Endodermal cell (in vitro differentiated cells): ENCODE measurements at regions not wholly inside any gene's neighbourhood (a gene's known extent, or its start where the extent isn't known, plus 50 kb on each side); places are given as distances from the start of the nearest gene placed in this dataset.

Source experiments
- DNase-seq: peaks from one replicate; pipeline ENCODE4 v3.0.0-alpha.2; 2017
- H3K27ac ChIP-seq: 2 replicates; pipeline ENCODE4 v1.5.1; 2013; ENCODE audit warnings: mild to moderate bottlenecking, low read depth, low read length, moderate library complexity
- H3K27me3 ChIP-seq: 2 replicates; pipeline ENCODE4 v1.6.1; 2013; ENCODE audit warnings: mild to moderate bottlenecking, low read length, moderate library complexity; ENCODE audit not compliant: insufficient read depth, control insufficient read depth, poor library complexity, severe bottlenecking
- H3K36me3 ChIP-seq: 2 replicates; pipeline ENCODE4 v1.7.0; 2013; ENCODE audit warnings: mild to moderate bottlenecking, low read length, moderate library complexity; ENCODE audit not compliant: control insufficient read depth, insufficient read depth
- H3K4me1 ChIP-seq: one replicate; pipeline ENCODE4 v1.7.0; 2013; ENCODE audit warnings: low read length; ENCODE audit not compliant: control insufficient read depth, insufficient read depth
- H3K4me3 ChIP-seq: 2 replicates; pipeline ENCODE4 v1.5.1; 2013; ENCODE audit warnings: mild to moderate bottlenecking, low read length, moderate library complexity
- H3K9ac ChIP-seq: 2 replicates; pipeline ENCODE4 v1.6.1; 2013; ENCODE audit warnings: mild to moderate bottlenecking, low read length, moderate library complexity; ENCODE audit not compliant: poor library complexity, severe bottlenecking; ENCODE audit errors: extremely low read depth
- H3K9me3 ChIP-seq: 2 replicates; pipeline ENCODE4 v1.6.1; 2013; ENCODE audit warnings: mild to moderate bottlenecking, low read length, moderate library complexity; ENCODE audit not compliant: control insufficient read depth
- H3K27ac Mint-ChIP-seq: 2 replicates; pipeline ENCODE4 v1.8.0; 2020; ENCODE audit warnings: mixed read lengths
- H3K27me3 Mint-ChIP-seq: 2 replicates; pipeline ENCODE4 v1.8.0; 2021; ENCODE audit warnings: mild to moderate bottlenecking, mixed read lengths; ENCODE audit not compliant: insufficient read depth
- H3K36me3 Mint-ChIP-seq: 2 replicates; pipeline ENCODE4 v1.8.0; 2020; ENCODE audit warnings: low read depth, mixed read lengths
- H3K4me1 Mint-ChIP-seq: 2 replicates; pipeline ENCODE4 v1.8.0; 2020; ENCODE audit warnings: mixed read lengths
- H3K4me3 Mint-ChIP-seq: 2 replicates; pipeline ENCODE4 v1.8.0; 2020; ENCODE audit warnings: mild to moderate bottlenecking, moderate library complexity, mixed read lengths
- H3K9me3 Mint-ChIP-seq: 2 replicates; pipeline ENCODE4 v1.8.0; 2020; ENCODE audit warnings: mild to moderate bottlenecking, mixed read lengths
- CTCF ChIP-seq: fragments of 200-600 bp; sonication (generic); conservative IDR thresholded peaks from 2 replicates; pipeline ENCODE4 v1.5.0; 2021; ENCODE audit warnings: antibody characterized with exemption, mild to moderate bottlenecking
- WGBS, 2 experiments: methylation state at CpG; one replicate each; pipeline versions ENCODE4 v1.1.5 to v1.1.7; 2013; ENCODE audit warnings: missing lambda C conversion rate in 2 of 2, mixed read lengths in 1 of 2; ENCODE audit not compliant: insufficient coverage in 1 of 2, insufficient read length in 1 of 2; 5-methylcytosine and 5-hydroxymethylcytosine counted together

GRCh38 chr10:36722777-36723176, 402.6 kb upstream of the ANKRD30A start:
- no peak for DNase-seq
- TF ChIP-seq CTCF: no peak
- no peaks in the 10 kb centered on the region for H3K36me3 ChIP-seq
- Mint-ChIP-seq H3K27ac (no peak overlapping the region), H3K9me3 (peaks cover 4% of the 10 kb centered on the region), H3K4me1 (peaks cover 7% of the 10 kb centered on the region), H3K4me3 (no peak overlapping the region), H3K27me3 (no peaks in the 10 kb centered on the region), H3K36me3 (no peaks in the 10 kb centered on the region)
- H3K27me3 ChIP-seq: no peaks in the 10 kb centered on the region
- no peaks in the 10 kb centered on the region for H3K9me3 ChIP-seq
- no peak overlapping the region for H3K9ac ChIP-seq
- H3K4me1 ChIP-seq: peaks cover 3% of the 10 kb centered on the region
- H3K27ac ChIP-seq: no peak overlapping the region
- no peak overlapping the region for H3K4me3 ChIP-seq
- WGBS, 2 experiments: 77 to 89% methylated on average over 3 to 9 of the region's 9 CpGs

- 86 to 89% methylated on average over 2 of the region's 2 CpGs for WGBS, 2 experiments
- no peak for DNase-seq
Measured at GRCh38 chr10:36721871-36722270, 403.5 kb upstream of the ANKRD30A start.

GRCh38 chr10:36720895-36721294, 404.5 kb upstream of the ANKRD30A start:
- no peak overlapping the region for H3K9ac ChIP-seq
- H3K4me1 ChIP-seq: peaks cover 3% of the 10 kb centered on the region
- Mint-ChIP-seq H3K36me3 (no peaks in the 10 kb centered on the region), H3K4me3 (no peak overlapping the region), H3K4me1 (peaks cover 7% of the 10 kb centered on the region), H3K9me3 (peaks cover 4% of the 10 kb centered on the region), H3K27me3 (no peaks in the 10 kb centered on the region), H3K27ac (no peak overlapping the region)
- no peaks in the 10 kb centered on the region for H3K27me3 ChIP-seq
- H3K36me3 ChIP-seq: no peaks in the 10 kb centered on the region
- DNase-seq: no peak
- H3K9me3 ChIP-seq: no peaks in the 10 kb centered on the region
- 100% methylated on average over 1 of the region's 1 CpG; no CpG with 5 or more reads in 1 of the 2 experiments for WGBS, 2 experiments
- no peak overlapping the region for H3K4me3 ChIP-seq
- TF ChIP-seq CTCF: no peak
- no peak overlapping the region for H3K27ac ChIP-seq

More at GRCh38 chr10:36721871-36722270, 403.5 kb upstream of the ANKRD30A start:
- Mint-ChIP-seq H3K36me3 (no peaks in the 10 kb centered on the region), H3K9me3 (peaks cover 4% of the 10 kb centered on the region), H3K27me3 (no peaks in the 10 kb centered on the region), H3K27ac (no peak overlapping the region), H3K4me1 (peaks cover 7% of the 10 kb centered on the region), H3K4me3 (no peak overlapping the region)
- Histone ChIP-seq H3K27me3 (no peaks in the 10 kb centered on the region), H3K9ac (no peak overlapping the region), H3K9me3 (no peaks in the 10 kb centered on the region), H3K4me3 (no peak overlapping the region), H3K27ac (no peak overlapping the region), H3K4me1 (peaks cover 3% of the 10 kb centered on the region), H3K36me3 (no peaks in the 10 kb centered on the region)
- no peak for TF ChIP-seq CTCF
